K562 (cell line): ENCODE measurements at regions not wholly inside any gene's neighbourhood (a gene's known extent, or its start where the extent isn't known, plus 50 kb on each side); places are given as distances from the start of the nearest gene placed in this dataset.

ENCODE experiments used
- GATAD2B ChIP-seq: fragments of 450-650 bp; IDR thresholded peaks from 2 replicates; pipeline ENCODE4 v1.6.1; 2017; ENCODE audit warnings: mild to moderate bottlenecking, borderline replicate concordance
- IRF2 ChIP-seq: sonication (generic); formaldehyde crosslinking; IDR thresholded peaks from 2 replicates; pipeline ENCODE4 v1.8.1; 2022; ENCODE audit warnings: mild to moderate bottlenecking, missing genetic modification reagents
- MTF1 ChIP-seq: fragments of 250-450 bp; sonication (Bioruptor Pico); IDR thresholded peaks from 2 replicates; pipeline ENCODE4 v1.9.0; 2021; ENCODE audit warnings: moderate library complexity, mild to moderate bottlenecking, inconsistent platforms, borderline replicate concordance
- NCOA2 ChIP-seq, 2 experiments: fragments of 450-650 bp; IDR thresholded peaks; 2 replicates each; pipeline ENCODE4 v1.6.1; 2018; ENCODE audit warnings: mild to moderate bottlenecking in 2 of 2, moderate library complexity in 1 of 2; ENCODE audit not compliant: partially characterized antibody in 2 of 2
- TF ChIP-seq, protein P1 (sequence below): fragments of 450-650 bp; IDR thresholded peaks from 2 replicates; pipeline ENCODE4 v1.6.1; 2017; ENCODE audit warnings: mild to moderate bottlenecking, moderate library complexity
- TF ChIP-seq, protein P2 (sequence below): sonication (generic); formaldehyde crosslinking; IDR thresholded peaks from 2 replicates; pipeline ENCODE4 v1.8.0; 2022; ENCODE audit warnings: mild to moderate bottlenecking, missing genetic modification reagents
- TF ChIP-seq, protein P3 (sequence below), 2 experiments: fragments of 450-650 bp; formaldehyde crosslinking in 1 of 2; IDR thresholded peaks; 2 replicates each; pipeline versions ENCODE4 v1.4.0 to v1.6.1; 2014 to 2020; ENCODE audit warnings: mild to moderate bottlenecking in 2 of 2, borderline replicate concordance in 1 of 2, low read depth in 1 of 2

DNA sequence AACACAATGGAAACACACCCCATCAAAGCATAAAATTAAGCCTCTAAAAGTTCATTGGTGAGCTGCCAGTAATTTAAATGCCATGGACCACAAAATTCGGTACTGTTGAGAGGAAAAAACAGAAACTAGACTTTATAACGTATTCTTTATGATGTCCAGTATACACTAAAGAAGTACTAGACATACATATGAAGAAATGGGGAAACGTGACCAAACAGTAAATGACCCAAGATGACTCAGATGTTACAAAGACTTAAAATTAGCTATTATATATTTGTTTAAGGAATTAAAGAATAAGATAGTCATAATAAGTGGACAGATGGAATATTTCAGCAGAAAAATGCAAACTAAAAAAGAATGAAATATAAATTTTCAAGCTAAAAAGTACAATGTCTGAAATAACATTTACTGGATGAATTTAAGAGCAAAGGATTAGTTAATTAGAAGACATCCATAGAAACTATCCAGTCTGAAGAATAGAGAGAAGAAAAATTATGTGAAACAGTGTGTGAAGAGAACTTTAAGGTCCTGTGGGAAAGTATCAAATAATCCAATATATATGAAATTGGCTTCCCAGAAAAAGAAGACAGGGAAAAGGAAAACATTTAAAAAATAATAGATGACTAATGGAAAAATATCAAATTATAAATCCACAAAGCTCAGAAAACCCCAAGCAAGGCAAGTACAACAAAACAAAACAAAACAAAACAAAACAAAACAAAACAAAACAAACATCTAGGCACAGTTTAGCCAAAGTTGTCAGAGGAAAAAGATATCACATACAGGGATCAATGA is 69.4 kb downstream of the SAMD9 start (continued):
- TF ChIP-seq MTF1 (CRISPR knock-in tag) (no peak), GATAD2B (peak; percentile 5; the same call in 1 of the 2 replicates), IRF2 (CRISPR knock-in tag) (no peak), NCOA2 (IDR thresholded peaks at IDR 0.05; ENCODE audit: partially characterized antibody in 2 of 2) (no peak)
- TF ChIP-seq, protein P1, sequence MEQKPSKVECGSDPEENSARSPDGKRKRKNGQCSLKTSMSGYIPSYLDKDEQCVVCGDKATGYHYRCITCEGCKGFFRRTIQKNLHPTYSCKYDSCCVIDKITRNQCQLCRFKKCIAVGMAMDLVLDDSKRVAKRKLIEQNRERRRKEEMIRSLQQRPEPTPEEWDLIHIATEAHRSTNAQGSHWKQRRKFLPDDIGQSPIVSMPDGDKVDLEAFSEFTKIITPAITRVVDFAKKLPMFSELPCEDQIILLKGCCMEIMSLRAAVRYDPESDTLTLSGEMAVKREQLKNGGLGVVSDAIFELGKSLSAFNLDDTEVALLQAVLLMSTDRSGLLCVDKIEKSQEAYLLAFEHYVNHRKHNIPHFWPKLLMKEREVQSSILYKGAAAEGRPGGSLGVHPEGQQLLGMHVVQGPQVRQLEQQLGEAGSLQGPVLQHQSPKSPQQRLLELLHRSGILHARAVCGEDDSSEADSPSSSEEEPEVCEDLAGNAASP: 0 out of 2 replicates have a peak, but pooled peaks have one; percentile 7
- TF ChIP-seq, protein P2, sequence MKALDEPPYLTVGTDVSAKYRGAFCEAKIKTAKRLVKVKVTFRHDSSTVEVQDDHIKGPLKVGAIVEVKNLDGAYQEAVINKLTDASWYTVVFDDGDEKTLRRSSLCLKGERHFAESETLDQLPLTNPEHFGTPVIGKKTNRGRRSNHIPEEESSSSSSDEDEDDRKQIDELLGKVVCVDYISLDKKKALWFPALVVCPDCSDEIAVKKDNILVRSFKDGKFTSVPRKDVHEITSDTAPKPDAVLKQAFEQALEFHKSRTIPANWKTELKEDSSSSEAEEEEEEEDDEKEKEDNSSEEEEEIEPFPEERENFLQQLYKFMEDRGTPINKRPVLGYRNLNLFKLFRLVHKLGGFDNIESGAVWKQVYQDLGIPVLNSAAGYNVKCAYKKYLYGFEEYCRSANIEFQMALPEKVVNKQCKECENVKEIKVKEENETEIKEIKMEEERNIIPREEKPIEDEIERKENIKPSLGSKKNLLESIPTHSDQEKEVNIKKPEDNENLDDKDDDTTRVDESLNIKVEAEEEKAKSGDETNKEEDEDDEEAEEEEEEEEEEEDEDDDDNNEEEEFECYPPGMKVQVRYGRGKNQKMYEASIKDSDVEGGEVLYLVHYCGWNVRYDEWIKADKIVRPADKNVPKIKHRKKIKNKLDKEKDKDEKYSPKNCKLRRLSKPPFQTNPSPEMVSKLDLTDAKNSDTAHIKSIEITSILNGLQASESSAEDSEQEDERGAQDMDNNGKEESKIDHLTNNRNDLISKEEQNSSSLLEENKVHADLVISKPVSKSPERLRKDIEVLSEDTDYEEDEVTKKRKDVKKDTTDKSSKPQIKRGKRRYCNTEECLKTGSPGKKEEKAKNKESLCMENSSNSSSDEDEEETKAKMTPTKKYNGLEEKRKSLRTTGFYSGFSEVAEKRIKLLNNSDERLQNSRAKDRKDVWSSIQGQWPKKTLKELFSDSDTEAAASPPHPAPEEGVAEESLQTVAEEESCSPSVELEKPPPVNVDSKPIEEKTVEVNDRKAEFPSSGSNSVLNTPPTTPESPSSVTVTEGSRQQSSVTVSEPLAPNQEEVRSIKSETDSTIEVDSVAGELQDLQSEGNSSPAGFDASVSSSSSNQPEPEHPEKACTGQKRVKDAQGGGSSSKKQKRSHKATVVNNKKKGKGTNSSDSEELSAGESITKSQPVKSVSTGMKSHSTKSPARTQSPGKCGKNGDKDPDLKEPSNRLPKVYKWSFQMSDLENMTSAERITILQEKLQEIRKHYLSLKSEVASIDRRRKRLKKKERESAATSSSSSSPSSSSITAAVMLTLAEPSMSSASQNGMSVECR (CRISPR knock-in tag): no peak
- TF ChIP-seq, protein P3, sequence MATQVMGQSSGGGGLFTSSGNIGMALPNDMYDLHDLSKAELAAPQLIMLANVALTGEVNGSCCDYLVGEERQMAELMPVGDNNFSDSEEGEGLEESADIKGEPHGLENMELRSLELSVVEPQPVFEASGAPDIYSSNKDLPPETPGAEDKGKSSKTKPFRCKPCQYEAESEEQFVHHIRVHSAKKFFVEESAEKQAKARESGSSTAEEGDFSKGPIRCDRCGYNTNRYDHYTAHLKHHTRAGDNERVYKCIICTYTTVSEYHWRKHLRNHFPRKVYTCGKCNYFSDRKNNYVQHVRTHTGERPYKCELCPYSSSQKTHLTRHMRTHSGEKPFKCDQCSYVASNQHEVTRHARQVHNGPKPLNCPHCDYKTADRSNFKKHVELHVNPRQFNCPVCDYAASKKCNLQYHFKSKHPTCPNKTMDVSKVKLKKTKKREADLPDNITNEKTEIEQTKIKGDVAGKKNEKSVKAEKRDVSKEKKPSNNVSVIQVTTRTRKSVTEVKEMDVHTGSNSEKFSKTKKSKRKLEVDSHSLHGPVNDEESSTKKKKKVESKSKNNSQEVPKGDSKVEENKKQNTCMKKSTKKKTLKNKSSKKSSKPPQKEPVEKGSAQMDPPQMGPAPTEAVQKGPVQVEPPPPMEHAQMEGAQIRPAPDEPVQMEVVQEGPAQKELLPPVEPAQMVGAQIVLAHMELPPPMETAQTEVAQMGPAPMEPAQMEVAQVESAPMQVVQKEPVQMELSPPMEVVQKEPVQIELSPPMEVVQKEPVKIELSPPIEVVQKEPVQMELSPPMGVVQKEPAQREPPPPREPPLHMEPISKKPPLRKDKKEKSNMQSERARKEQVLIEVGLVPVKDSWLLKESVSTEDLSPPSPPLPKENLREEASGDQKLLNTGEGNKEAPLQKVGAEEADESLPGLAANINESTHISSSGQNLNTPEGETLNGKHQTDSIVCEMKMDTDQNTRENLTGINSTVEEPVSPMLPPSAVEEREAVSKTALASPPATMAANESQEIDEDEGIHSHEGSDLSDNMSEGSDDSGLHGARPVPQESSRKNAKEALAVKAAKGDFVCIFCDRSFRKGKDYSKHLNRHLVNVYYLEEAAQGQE (IDR thresholded peaks at IDR 0.05; ENCODE audit: borderline replicate concordance): no peak
- TF ChIP-seq, protein P3 (CRISPR knock-in tag; IDR thresholded peaks at IDR 0.05; ENCODE audit: low read depth): no peak
